ENCODE measurements at regions not wholly inside any gene's neighbourhood (a gene's known extent, or its start where the extent isn't known, plus 50 kb on each side); places are given as distances from the start of the nearest gene placed in this dataset.

GRCh38 chr11:27907091-27907490 is 200.9 kb downstream of the KIF18A start:
- DNase-seq (ENCODE audit: low spot score) = no peak

- no peak for DNase-seq (ENCODE audit: low spot score)
These were observed 203.4 kb downstream of the KIF18A start for GRCh38 chr11:27904358-27905055.

GRCh38 chr11:27902981-27903624 is 202.8 kb upstream of the BDNF start:
- DNase-seq (ENCODE audit: low spot score) = no peak

GRCh38 chr11:27898166-27898565 is 197.9 kb upstream of the BDNF start:
- DNase-seq (ENCODE audit: low spot score) = no peak

- DNase-seq (ENCODE audit: low spot score) = no peak
These were observed 195.8 kb upstream of the BDNF start for GRCh38 chr11:27896096-27896495.

GRCh38 chr11:27894552-27894951 is 194.3 kb upstream of the BDNF start:
- DNase-seq (ENCODE audit: low spot score) = no peak

- no peak for DNase-seq (ENCODE audit: low spot score)
These were observed 186.6 kb upstream of the BDNF start for GRCh38 chr11:27886857-27887256.

GRCh38 chr11:27882066-27882697 is 181.9 kb upstream of the BDNF start:
- DNase-seq (ENCODE audit: low spot score) = no peak

- no peak for DNase-seq (ENCODE audit: low spot score)
These were observed 175.8 kb upstream of the BDNF start for GRCh38 chr11:27875831-27876775.

- DNase-seq (ENCODE audit: low spot score) = no peak
These were observed 175.0 kb upstream of the BDNF start for GRCh38 chr11:27874998-27875830.

GRCh38 chr11:27873664-27874063 is 173.4 kb upstream of the BDNF start:
- no peak for DNase-seq (ENCODE audit: low spot score)

GRCh38 chr11:27871056-27871455 is 170.8 kb upstream of the BDNF start:
- no peak for DNase-seq (ENCODE audit: low spot score)

- DNase-seq (ENCODE audit: low spot score) = no peak
These were observed 169.4 kb upstream of the BDNF start for GRCh38 chr11:27869701-27870100.

GRCh38 chr11:27868709-27869108 is 168.5 kb upstream of the BDNF start:
- DNase-seq (ENCODE audit: low spot score) = no peak

GRCh38 chr11:27868226-27868625 is 168.0 kb upstream of the BDNF start:
- no peak for DNase-seq (ENCODE audit: low spot score)

GRCh38 chr11:27865105-27865504 is 164.8 kb upstream of the BDNF start:
- DNase-seq (ENCODE audit: low spot score) = no peak

GRCh38 chr11:27864611-27865010 is 164.4 kb upstream of the BDNF start:
- no peak for DNase-seq (ENCODE audit: low spot score)

- DNase-seq (ENCODE audit: low spot score) = no peak
These were observed 163.8 kb upstream of the BDNF start for GRCh38 chr11:27864091-27864491.

- no peak for DNase-seq (ENCODE audit: low spot score)
These were observed 163.4 kb upstream of the BDNF start for GRCh38 chr11:27863637-27864036.

- no peak for DNase-seq (ENCODE audit: low spot score)
These were observed 161.6 kb upstream of the BDNF start for GRCh38 chr11:27861706-27862430.
